Tibial nerve (tissue), 4 donors: ENCODE measurements at regions not wholly inside any gene's neighbourhood (a gene's known extent, or its start where the extent isn't known, plus 50 kb on each side); places are given as distances from the start of the nearest gene placed in this dataset.

Source experiments
- DNase-seq, 2 donors: peaks; one replicate each; pipeline ENCODE4 v3.0.0-alpha.2; 2019; ENCODE audit warnings: low spot score in 2 of 2
- H3K27ac ChIP-seq, 4 donors: fragments of 200-600 bp; sonication (generic) in 3 of 4; one replicate each; pipeline ENCODE4 v1.5.1; 2017 to 2019; ENCODE audit warnings: mild to moderate bottlenecking in 1 of 4
- H3K27me3 ChIP-seq, 2 donors: fragments of 200-600 bp; sonication (generic) in 1 of 2; one replicate each; pipeline versions ENCODE4 v1.5.1 to v1.6.0; 2017 to 2019
- H3K36me3 ChIP-seq, 3 donors: fragments of 200-600 bp; sonication (generic); one replicate each; pipeline ENCODE4 v1.5.1; 2018 to 2019
- H3K4me1 ChIP-seq, 4 donors: fragments of 200-600 bp; sonication (generic) in 3 of 4; one replicate each; pipeline ENCODE4 v1.5.1; 2017 to 2019
- H3K4me3 ChIP-seq, 4 donors: fragments of 200-600 bp; sonication (generic) in 3 of 4; one replicate each; pipeline ENCODE4 v1.5.1; 2017 to 2019; ENCODE audit warnings: mild to moderate bottlenecking in 1 of 4, moderate library complexity in 1 of 4
- H3K9me3 ChIP-seq, 4 donors: fragments of 200-600 bp; sonication (generic) in 3 of 4; one replicate each; pipeline ENCODE4 v1.5.1; 2017 to 2019
- CTCF ChIP-seq, 5 experiments: fragments of 200-600 bp in 3 of 5; fragments of 450-650 bp in 2 of 5; sonication (generic) in 3 of 5; IDR thresholded peaks; one replicate each; pipeline ENCODE4 v1.5.1; 2016 to 2019; ENCODE audit warnings: antibody characterized with exemption in 5 of 5, mild to moderate bottlenecking in 3 of 5, moderate library complexity in 2 of 5
- EP300 ChIP-seq, 2 donors: sonication (generic); formaldehyde crosslinking; IDR thresholded peaks; one replicate each; pipeline ENCODE4 v1.6.1; 2017; ENCODE audit warnings: antibody characterized with exemption in 2 of 2, mild to moderate bottlenecking in 1 of 2
- POLR2A ChIP-seq, 2 donors: fragments of 450-650 bp; IDR thresholded peaks; one replicate each; pipeline ENCODE4 v1.6.1; 2017; ENCODE audit warnings: antibody characterized with exemption in 2 of 2, mild to moderate bottlenecking in 2 of 2, moderate library complexity in 2 of 2
- WGBS, 2 donors: methylation state at CpG; one replicate each; pipeline ENCODE4 v1.1.5; 2018; 5-methylcytosine and 5-hydroxymethylcytosine counted together

GRCh38 chr4:129901205-129901604, 805.3 kb downstream of the C4orf33 start:
- 59 to 75% methylated on average over 1 of the region's 1 CpG for WGBS, 2 donors
- no peaks in the 10 kb centered on the region for H3K9me3 ChIP-seq
- DNase-seq, result no peak

GRCh38 chr4:129903861-129904260, 807.9 kb downstream of the C4orf33 start:
- H3K27ac ChIP-seq, result no peak overlapping the region
- H3K9me3 ChIP-seq, result no peaks in the 10 kb centered on the region
- H3K27me3 ChIP-seq, result no peaks in the 10 kb centered on the region
- no peaks in the 10 kb centered on the region for H3K36me3 ChIP-seq
- no peak for TF ChIP-seq EP300 (IDR thresholded peaks at IDR 0.05)
- no peak for TF ChIP-seq POLR2A (IDR thresholded peaks at IDR 0.05)
- no peak for TF ChIP-seq CTCF (IDR thresholded peaks at IDR 0.05)
- WGBS, 2 donors, result 91 to 94% methylated on average over 8 of the region's 8 CpGs
- no peak overlapping the region for H3K4me3 ChIP-seq
- no peak for DNase-seq
- H3K4me1 ChIP-seq, result no peaks in the 10 kb centered on the region

More at GRCh38 chr4:129901205-129901604, 805.3 kb downstream of the C4orf33 start:
- Histone ChIP-seq H3K27me3 (no peaks in the 10 kb centered on the region), H3K36me3 (no peaks in the 10 kb centered on the region), H3K4me1 (no peaks in the 10 kb centered on the region), H3K27ac (no peak overlapping the region), H3K4me3 (no peak overlapping the region)
- no peak for TF ChIP-seq POLR2A (IDR thresholded peaks at IDR 0.05)
- TF ChIP-seq CTCF (IDR thresholded peaks at IDR 0.05), result no peak
- TF ChIP-seq EP300 (IDR thresholded peaks at IDR 0.05), result no peak

- no peak for DNase-seq
- Histone ChIP-seq H3K27me3 (no peaks in the 10 kb centered on the region), H3K27ac (no peak overlapping the region), H3K4me3 (no peak overlapping the region), H3K36me3 (no peaks in the 10 kb centered on the region), H3K4me1 (no peaks in the 10 kb centered on the region), H3K9me3 (no peaks in the 10 kb centered on the region)
- 50 to 56% methylated on average over 1 of the region's 1 CpG for WGBS, 2 donors
- TF ChIP-seq CTCF (IDR thresholded peaks at IDR 0.05), result no peak
- no peak for TF ChIP-seq EP300 (IDR thresholded peaks at IDR 0.05)
- no peak for TF ChIP-seq POLR2A (IDR thresholded peaks at IDR 0.05)
These were observed 809.3 kb downstream of the C4orf33 start for GRCh38 chr4:129905256-129905655.

- H3K4me3 ChIP-seq, result no peak overlapping the region
- H3K27ac ChIP-seq, result no peak overlapping the region
- no peaks in the 10 kb centered on the region for H3K4me1 ChIP-seq
- DNase-seq, result no peak
- H3K9me3 ChIP-seq, result no peaks in the 10 kb centered on the region
- TF ChIP-seq POLR2A (IDR thresholded peaks at IDR 0.05) (no peak), EP300 (IDR thresholded peaks at IDR 0.05) (no peak), CTCF (IDR thresholded peaks at IDR 0.05) (no peak)
- WGBS, 2 donors, result 72 to 84% methylated on average over 4 of the region's 4 CpGs
- no peaks in the 10 kb centered on the region for H3K27me3 ChIP-seq
- no peaks in the 10 kb centered on the region for H3K36me3 ChIP-seq
These were observed 812.2 kb downstream of the C4orf33 start for GRCh38 chr4:129908117-129908516.

GRCh38 chr4:129916991-129917390, 821.0 kb downstream of the C4orf33 start:
- TF ChIP-seq CTCF (IDR thresholded peaks at IDR 0.05), result no peak
- TF ChIP-seq POLR2A (IDR thresholded peaks at IDR 0.05), result no peak
- TF ChIP-seq EP300 (IDR thresholded peaks at IDR 0.05), result no peak
- H3K27me3 ChIP-seq, result no peaks in the 10 kb centered on the region
- no peak overlapping the region for H3K4me3 ChIP-seq
- H3K4me1 ChIP-seq, result no peaks in the 10 kb centered on the region
- no peak for DNase-seq
- H3K27ac ChIP-seq, result no peak overlapping the region
- H3K36me3 ChIP-seq, result no peaks in the 10 kb centered on the region
- H3K9me3 ChIP-seq, result no peaks in the 10 kb centered on the region
